ENCODE measurements at regions not wholly inside any gene's neighbourhood (a gene's known extent, or its start where the extent isn't known, plus 50 kb on each side); places are given as distances from the start of the nearest gene placed in this dataset.

- DNase-seq (ENCODE audit: low read depth) = no peak
These were observed 365.7 kb upstream of the CPEB2 start for GRCh38 chr4:14636563-14636962.

GRCh38 chr4:14640476-14640875 lies 361.8 kb upstream of the CPEB2 start:
- no peak for DNase-seq (ENCODE audit: low read depth)

GRCh38 chr4:14641871-14642270 lies 360.4 kb upstream of the CPEB2 start:
- no peak for DNase-seq (ENCODE audit: low read depth)

GRCh38 chr4:14644580-14645282 lies 357.6 kb upstream of the CPEB2 start:
- no peak for DNase-seq (ENCODE audit: low read depth)

GRCh38 chr4:14646831-14647230 lies 355.4 kb upstream of the CPEB2 start:
- peak; percentile 9 for DNase-seq (ENCODE audit: low read depth)

- DNase-seq (ENCODE audit: low read depth) = no peak
These were observed 352.2 kb upstream of the CPEB2 start for GRCh38 chr4:14650127-14650526.

GRCh38 chr4:14652522-14652921 lies 349.8 kb upstream of the CPEB2 start:
- DNase-seq (ENCODE audit: low read depth) = no peak

- no peak for DNase-seq (ENCODE audit: low read depth)
These were observed 348.9 kb upstream of the CPEB2 start for GRCh38 chr4:14653338-14653737.

GRCh38 chr4:14659286-14659685 lies 343.0 kb upstream of the CPEB2 start:
- no peak for DNase-seq (ENCODE audit: low read depth)

- no peak for DNase-seq (ENCODE audit: low read depth)
These were observed 334.6 kb upstream of the CPEB2 start for GRCh38 chr4:14667624-14668151.

- DNase-seq (ENCODE audit: low read depth) = no peak
These were observed 334.0 kb upstream of the CPEB2 start for GRCh38 chr4:14668296-14668695.

- no peak for DNase-seq (ENCODE audit: low read depth)
These were observed 332.9 kb upstream of the CPEB2 start for GRCh38 chr4:14669371-14669770.

GRCh38 chr4:14671146-14671545 lies 331.1 kb upstream of the CPEB2 start:
- no peak for DNase-seq (ENCODE audit: low read depth)

GRCh38 chr4:14675279-14675985 lies 326.8 kb upstream of the CPEB2 start:
- no peak for DNase-seq (ENCODE audit: low read depth)

GRCh38 chr4:14679906-14680305 lies 322.4 kb upstream of the CPEB2 start:
- no peak for DNase-seq (ENCODE audit: low read depth)

GRCh38 chr4:14681330-14681729 lies 321.0 kb upstream of the CPEB2 start:
- DNase-seq (ENCODE audit: low read depth) = no peak

- no peak for DNase-seq (ENCODE audit: low read depth)
These were observed 308.6 kb upstream of the CPEB2 start for GRCh38 chr4:14693728-14694127.

GRCh38 chr4:14695095-14695845 lies 307.0 kb upstream of the CPEB2 start:
- DNase-seq (ENCODE audit: low read depth) = no peak

- DNase-seq (ENCODE audit: low read depth) = no peak
These were observed 302.2 kb upstream of the CPEB2 start for GRCh38 chr4:14700083-14700482.

GRCh38 chr4:14700544-14700943 lies 301.7 kb upstream of the CPEB2 start:
- no peak for DNase-seq (ENCODE audit: low read depth)

- DNase-seq (ENCODE audit: low read depth) = no peak
These were observed 300.9 kb upstream of the CPEB2 start for GRCh38 chr4:14701389-14701788.

- DNase-seq (ENCODE audit: low read depth) = no peak
These were observed 300.4 kb upstream of the CPEB2 start for GRCh38 chr4:14701896-14702295.

GRCh38 chr4:14708574-14708973 lies 293.7 kb upstream of the CPEB2 start:
- no peak for DNase-seq (ENCODE audit: low read depth)

Measured in non-pigmented ciliary epithelial cell (primary cell).